SJCRH30 (cell line): ENCODE measurements at regions not wholly inside any gene's neighbourhood (a gene's known extent, or its start where the extent isn't known, plus 50 kb on each side); places are given as distances from the start of the nearest gene placed in this dataset.

Source experiments
- DNase-seq, 2 experiments: peaks; one replicate each; pipeline ENCODE4 v3.0.0-alpha.2; 2015 to 2020
- H3K27ac ChIP-seq: fragments of 250-450 bp; sonication (Bioruptor Pico); 2 replicates; pipeline ENCODE4 v1.5.1; 2020; ENCODE audit warnings: mild to moderate bottlenecking, moderate library complexity
- H3K27me3 ChIP-seq: fragments of 250-450 bp; sonication (Bioruptor Pico); 2 replicates; pipeline ENCODE4 v1.5.1; 2020; ENCODE audit warnings: mild to moderate bottlenecking, moderate library complexity
- H3K36me3 ChIP-seq: fragments of 250-450 bp; sonication (Bioruptor Pico); 2 replicates; pipeline ENCODE4 v1.5.1; 2020; ENCODE audit warnings: mild to moderate bottlenecking, moderate library complexity
- H3K4me1 ChIP-seq: fragments of 250-450 bp; sonication (Bioruptor Pico); 2 replicates; pipeline ENCODE4 v1.5.1; 2020; ENCODE audit warnings: mild to moderate bottlenecking, moderate library complexity
- H3K4me3 ChIP-seq: fragments of 250-450 bp; sonication (Bioruptor Pico); 2 replicates; pipeline ENCODE4 v1.5.1; 2020; ENCODE audit warnings: mild to moderate bottlenecking, moderate library complexity
- H3K9me3 ChIP-seq: fragments of 250-450 bp; sonication (Bioruptor Pico); replicated peaks from 2 replicates; pipeline ENCODE4 v1.5.1; 2020; ENCODE audit warnings: mild to moderate bottlenecking, moderate library complexity

DNA sequence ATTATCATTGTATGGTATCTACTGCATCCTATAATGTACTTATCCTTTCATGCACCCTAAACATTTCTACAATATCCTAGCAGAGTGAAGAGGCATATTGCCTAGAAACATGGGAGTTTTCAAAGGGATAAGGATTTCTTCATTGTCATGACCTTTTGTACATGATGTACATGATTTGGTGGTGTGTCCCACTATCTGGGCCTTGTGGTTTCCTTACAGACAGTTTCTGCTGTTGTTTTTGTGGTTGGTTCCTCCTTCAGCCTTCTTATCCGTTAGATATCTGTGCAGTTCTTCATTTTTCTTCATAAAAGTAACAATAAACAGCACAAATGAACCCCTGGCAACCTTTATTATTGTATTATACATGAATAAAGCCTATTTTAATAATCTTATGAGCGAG, 70.4 kb upstream of the BACH1 start:
- no peak for DNase-seq
- H3K4me1 ChIP-seq, result peaks cover 13% of the 10 kb centered on the region; the same call in 1 of the 2 replicates
- H3K9me3 ChIP-seq, result no peaks in the 10 kb centered on the region; the same call in 1 of the 2 replicates
- H3K27me3 ChIP-seq, result no peaks in the 10 kb centered on the region
- no peaks in the 10 kb centered on the region for H3K36me3 ChIP-seq
- H3K27ac ChIP-seq, result no peak overlapping the region
- H3K4me3 ChIP-seq, result no peak overlapping the region

DNA sequence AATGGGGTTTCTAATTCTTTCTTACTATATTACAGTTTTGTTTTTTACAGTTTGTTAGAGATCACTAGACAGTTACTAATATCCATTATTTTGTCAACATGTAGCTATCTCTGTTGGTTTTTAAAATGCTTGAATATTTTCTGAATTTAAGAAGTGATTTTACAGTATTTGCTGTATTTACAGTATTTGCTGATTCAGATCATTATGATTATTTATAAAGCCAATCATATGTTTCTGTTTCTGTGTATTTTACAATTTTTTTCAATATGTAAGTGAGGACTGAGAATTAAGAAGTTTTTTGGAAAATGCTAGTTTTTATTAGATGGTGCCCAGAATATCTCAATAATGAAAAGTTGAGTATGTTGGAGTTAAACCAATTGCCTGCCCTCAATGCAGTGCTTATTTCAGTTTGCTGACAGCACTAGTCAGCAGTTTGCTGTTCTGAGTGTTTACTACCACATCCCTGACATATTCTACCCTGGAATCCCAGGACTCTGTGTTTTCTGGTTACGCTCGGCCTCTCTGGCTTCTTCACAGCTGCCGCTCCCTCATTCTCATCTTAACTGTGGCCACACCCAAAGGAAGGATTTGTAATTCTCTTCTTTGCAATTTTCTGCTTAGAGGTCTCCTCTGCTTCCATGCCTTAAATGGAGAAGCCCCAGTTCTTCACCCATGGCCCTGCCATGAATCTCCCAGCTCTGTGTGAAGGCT, 68.0 kb upstream of the BACH1 start:
- peak in 1 of 2 experiments; percentile 17 for DNase-seq
- Histone ChIP-seq H3K4me1 (peaks cover 13% of the 10 kb centered on the region; the same call in 1 of the 2 replicates), H3K27ac (no peak overlapping the region), H3K4me3 (no peak overlapping the region), H3K27me3 (no peaks in the 10 kb centered on the region), H3K9me3 (no peaks in the 10 kb centered on the region; the same call in 1 of the 2 replicates), H3K36me3 (no peaks in the 10 kb centered on the region)

- Histone ChIP-seq H3K4me3 (no peak overlapping the region), H3K27ac (no peak overlapping the region), H3K27me3 (no peaks in the 10 kb centered on the region), H3K9me3 (no peaks in the 10 kb centered on the region; the same call in 1 of the 2 replicates), H3K36me3 (no peaks in the 10 kb centered on the region), H3K4me1 (peaks cover 13% of the 10 kb centered on the region; the same call in 1 of the 2 replicates)
- no peak for DNase-seq
These were observed 66.8 kb upstream of the BACH1 start for GRCh38 chr21:29231756-29232529.

- Histone ChIP-seq H3K27ac (no peak overlapping the region), H3K4me1 (peaks cover 13% of the 10 kb centered on the region; the same call in 1 of the 2 replicates), H3K9me3 (no peaks in the 10 kb centered on the region; the same call in 1 of the 2 replicates), H3K27me3 (no peaks in the 10 kb centered on the region), H3K4me3 (no peak overlapping the region), H3K36me3 (no peaks in the 10 kb centered on the region)
- DNase-seq, result no peak
These were observed 66.0 kb upstream of the BACH1 start for GRCh38 chr21:29232530-29233255.

- Histone ChIP-seq H3K4me1 (peaks cover 13% of the 10 kb centered on the region; the same call in 1 of the 2 replicates), H3K4me3 (no peak overlapping the region), H3K36me3 (no peaks in the 10 kb centered on the region), H3K9me3 (no peaks in the 10 kb centered on the region; the same call in 1 of the 2 replicates), H3K27ac (no peak overlapping the region), H3K27me3 (no peaks in the 10 kb centered on the region)
- DNase-seq, result no peak
These were observed 65.5 kb upstream of the BACH1 start for GRCh38 chr21:29233256-29233546.

DNA sequence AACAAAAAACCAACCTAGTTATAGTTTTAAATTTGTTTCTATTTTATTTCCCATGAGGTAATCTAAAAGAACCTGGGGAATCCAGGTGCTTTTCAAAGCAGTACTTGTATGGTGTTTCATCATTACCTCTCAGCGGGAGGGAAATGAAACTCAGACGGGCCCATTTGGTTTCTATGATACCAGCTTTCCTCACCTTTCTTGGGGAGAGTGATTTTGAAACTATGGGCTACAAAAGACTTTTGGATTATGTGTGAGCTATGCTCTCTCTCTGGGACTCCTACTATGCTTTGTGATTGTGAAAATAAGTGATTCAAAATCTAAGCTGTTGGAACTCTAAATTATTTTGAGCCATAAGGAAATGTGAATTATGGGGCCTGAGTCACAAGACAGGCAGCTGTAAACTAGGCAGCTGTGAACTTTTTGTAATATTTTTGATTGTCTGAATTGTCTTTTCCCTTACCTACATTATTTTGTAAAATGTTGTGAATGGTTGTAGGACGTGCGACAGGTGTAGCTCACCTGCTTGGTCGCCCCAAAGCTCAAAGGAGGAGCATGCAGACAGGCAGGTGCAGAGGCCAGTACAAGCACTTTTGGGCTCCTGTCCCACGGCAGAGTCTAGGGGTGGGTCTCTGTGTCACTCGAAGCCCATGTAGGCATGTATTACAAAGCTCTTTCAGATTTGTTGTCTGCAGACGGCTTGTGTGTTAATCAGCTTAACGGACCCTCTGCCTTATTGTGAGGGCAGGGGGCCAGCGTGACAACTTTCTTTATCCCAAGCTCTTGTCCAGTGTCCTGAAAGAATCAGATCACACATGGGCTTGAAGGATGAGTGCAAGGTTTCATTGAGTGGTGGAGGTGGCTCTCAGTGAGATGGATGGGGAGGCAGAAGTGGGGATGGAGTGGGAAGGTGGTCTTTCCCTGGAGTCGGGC, 64.8 kb upstream of the BACH1 start:
- no peaks in the 10 kb centered on the region for H3K27me3 ChIP-seq
- H3K4me3 ChIP-seq, result no peak overlapping the region
- no peaks in the 10 kb centered on the region; the same call in 1 of the 2 replicates for H3K9me3 ChIP-seq
- no peaks in the 10 kb centered on the region for H3K36me3 ChIP-seq
- H3K4me1 ChIP-seq, result peaks cover 13% of the 10 kb centered on the region; the same call in 1 of the 2 replicates
- H3K27ac ChIP-seq, result no peak overlapping the region
- DNase-seq, result no peak

GRCh38 chr21:29235714-29236197, 63.0 kb upstream of the BACH1 start:
- Histone ChIP-seq H3K36me3 (no peaks in the 10 kb centered on the region), H3K27me3 (no peaks in the 10 kb centered on the region), H3K4me1 (peaks cover 10% of the 10 kb centered on the region; the same call in 1 of the 2 replicates), H3K9me3 (no peaks in the 10 kb centered on the region; the same call in 1 of the 2 replicates), H3K4me3 (no peak overlapping the region), H3K27ac (no peak overlapping the region)
- DNase-seq, result no peak

GRCh38 chr21:29236201-29236600, 62.5 kb upstream of the BACH1 start:
- Histone ChIP-seq H3K4me3 (no peak overlapping the region), H3K27me3 (no peaks in the 10 kb centered on the region), H3K9me3 (no peaks in the 10 kb centered on the region; the same call in 1 of the 2 replicates), H3K36me3 (no peaks in the 10 kb centered on the region), H3K27ac (no peak overlapping the region), H3K4me1 (peaks cover 5% of the 10 kb centered on the region; the same call in 1 of the 2 replicates)
- DNase-seq, result no peak

- Histone ChIP-seq H3K27ac (no peak overlapping the region), H3K4me3 (no peak overlapping the region), H3K4me1 (peaks cover 4% of the 10 kb centered on the region; the same call in 1 of the 2 replicates), H3K9me3 (no peaks in the 10 kb centered on the region; the same call in 1 of the 2 replicates), H3K36me3 (no peaks in the 10 kb centered on the region), H3K27me3 (no peaks in the 10 kb centered on the region)
- DNase-seq, result no peak
These were observed 61.3 kb upstream of the BACH1 start for GRCh38 chr21:29237110-29238052.

GRCh38 chr21:29238053-29238966, 60.4 kb upstream of the BACH1 start:
- H3K27me3 ChIP-seq, result no peaks in the 10 kb centered on the region
- H3K9me3 ChIP-seq, result no peaks in the 10 kb centered on the region; the same call in 1 of the 2 replicates
- H3K4me3 ChIP-seq, result no peak overlapping the region
- no peaks in the 10 kb centered on the region for H3K36me3 ChIP-seq
- no peak overlapping the region for H3K27ac ChIP-seq
- no peaks in the 10 kb centered on the region; the same call in 1 of the 2 replicates for H3K4me1 ChIP-seq
- no peak for DNase-seq

DNA sequence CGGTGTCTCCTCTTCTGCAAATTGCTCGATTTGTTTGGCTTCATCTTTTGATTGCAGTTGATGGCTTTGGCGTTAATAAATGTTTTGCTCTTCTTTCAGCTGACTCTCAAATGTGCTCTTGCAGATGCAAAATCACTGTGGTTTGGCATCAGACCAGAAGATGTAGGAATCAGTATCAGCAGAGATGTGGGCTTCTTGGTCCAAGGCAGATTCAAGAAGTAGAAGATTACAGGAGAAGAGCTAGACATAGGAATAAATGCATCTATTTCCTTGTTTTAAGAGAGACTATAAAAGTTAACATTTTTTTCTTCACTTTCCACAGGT, 59.8 kb upstream of the BACH1 start:
- no peak for DNase-seq
- H3K27ac ChIP-seq, result no peak overlapping the region

GRCh38 chr21:29240136-29240535, 58.6 kb upstream of the BACH1 start:
- Histone ChIP-seq H3K36me3 (no peaks in the 10 kb centered on the region), H3K4me1 (no peaks in the 10 kb centered on the region; the same call in 1 of the 2 replicates)
- no peak for DNase-seq

More for the DNA sequence above, 59.8 kb upstream of the BACH1 start:
- no peak overlapping the region for H3K4me3 ChIP-seq
- no peaks in the 10 kb centered on the region for H3K36me3 ChIP-seq
- H3K9me3 ChIP-seq, result no peaks in the 10 kb centered on the region
- H3K4me1 ChIP-seq, result no peaks in the 10 kb centered on the region; the same call in 1 of the 2 replicates
- H3K27me3 ChIP-seq, result no peaks in the 10 kb centered on the region

More at GRCh38 chr21:29240136-29240535, 58.6 kb upstream of the BACH1 start:
- Histone ChIP-seq H3K27ac (no peak overlapping the region), H3K9me3 (no peaks in the 10 kb centered on the region), H3K27me3 (no peaks in the 10 kb centered on the region), H3K4me3 (no peak overlapping the region)
